NCI-H226 (cell line): ENCODE measurements at regions not wholly inside any gene's neighbourhood (a gene's known extent, or its start where the extent isn't known, plus 50 kb on each side); places are given as distances from the start of the nearest gene placed in this dataset.
A peak's percentile ranks its signal among the peaks of the same experiment; 100 is the strongest.

Source experiments
- DNase-seq: peaks from one replicate; pipeline ENCODE4 v3.0.0-alpha.2; 2015

DNA sequence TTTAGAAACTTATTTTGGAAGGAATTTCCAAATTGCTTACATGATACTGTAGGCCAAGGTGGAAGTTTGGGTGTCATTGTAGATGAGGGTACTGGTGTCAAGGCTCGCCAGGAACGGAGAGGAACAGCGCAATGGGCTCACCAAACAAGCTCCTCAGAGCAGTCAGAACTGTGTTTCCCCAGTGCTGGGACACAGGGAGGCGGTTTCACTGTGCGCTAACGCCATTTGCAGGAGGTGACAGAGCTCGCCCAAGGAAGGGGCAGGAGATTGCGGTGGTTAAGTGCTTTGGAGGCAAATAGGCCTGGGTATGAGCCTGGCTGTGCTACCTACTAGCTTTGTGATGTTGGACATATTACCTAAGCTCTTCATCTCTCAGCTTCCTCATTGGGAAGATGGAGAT lies 57.3 kb downstream of the HHEX start:
- DNase-seq, result no peak

GRCh38 chr10:92747600-92747999 lies 57.8 kb downstream of the HHEX start:
- DNase-seq, result no peak

- no peak for DNase-seq
These were observed 61.2 kb downstream of the HHEX start for GRCh38 chr10:92750791-92751533.

DNA sequence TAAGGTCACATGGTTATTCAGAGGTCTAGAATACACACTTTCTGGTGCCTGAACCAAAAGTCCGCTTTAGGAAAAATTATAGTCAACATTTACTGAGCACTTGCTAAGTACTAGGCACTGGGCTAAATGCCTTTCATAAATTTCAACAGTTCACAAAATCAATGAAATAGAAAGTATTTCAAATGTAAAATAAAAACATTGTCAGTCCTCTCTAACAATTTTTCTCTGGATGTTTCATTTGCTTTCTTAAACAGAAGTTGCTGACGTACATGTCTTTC lies 61.7 kb downstream of the HHEX start:
- no peak for DNase-seq

- DNase-seq, result no peak
These were observed 62.1 kb downstream of the HHEX start for GRCh38 chr10:92751827-92752226.

DNA sequence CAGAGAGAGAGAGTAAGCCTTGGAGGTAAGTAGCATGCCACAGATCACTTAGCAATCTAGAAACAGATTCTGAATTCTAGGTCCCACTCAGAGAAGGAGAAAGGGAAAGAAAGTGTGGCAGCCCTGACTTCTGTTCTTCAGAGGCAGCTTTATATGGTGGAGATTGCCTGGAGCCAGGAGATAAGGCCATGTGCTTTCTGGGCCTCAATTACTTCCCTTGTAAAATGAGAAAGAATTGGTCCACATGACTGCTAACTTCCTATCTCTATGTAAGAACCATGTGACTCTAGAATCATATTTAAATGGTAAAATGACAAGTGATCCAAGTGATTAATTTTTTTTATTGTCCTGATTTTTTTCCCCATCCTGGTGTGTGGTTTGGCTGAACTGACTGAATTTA lies 64.1 kb downstream of the HHEX start:
- no peak for DNase-seq

GRCh38 chr10:92755725-92756124 lies 66.0 kb downstream of the HHEX start:
- no peak for DNase-seq

DNA sequence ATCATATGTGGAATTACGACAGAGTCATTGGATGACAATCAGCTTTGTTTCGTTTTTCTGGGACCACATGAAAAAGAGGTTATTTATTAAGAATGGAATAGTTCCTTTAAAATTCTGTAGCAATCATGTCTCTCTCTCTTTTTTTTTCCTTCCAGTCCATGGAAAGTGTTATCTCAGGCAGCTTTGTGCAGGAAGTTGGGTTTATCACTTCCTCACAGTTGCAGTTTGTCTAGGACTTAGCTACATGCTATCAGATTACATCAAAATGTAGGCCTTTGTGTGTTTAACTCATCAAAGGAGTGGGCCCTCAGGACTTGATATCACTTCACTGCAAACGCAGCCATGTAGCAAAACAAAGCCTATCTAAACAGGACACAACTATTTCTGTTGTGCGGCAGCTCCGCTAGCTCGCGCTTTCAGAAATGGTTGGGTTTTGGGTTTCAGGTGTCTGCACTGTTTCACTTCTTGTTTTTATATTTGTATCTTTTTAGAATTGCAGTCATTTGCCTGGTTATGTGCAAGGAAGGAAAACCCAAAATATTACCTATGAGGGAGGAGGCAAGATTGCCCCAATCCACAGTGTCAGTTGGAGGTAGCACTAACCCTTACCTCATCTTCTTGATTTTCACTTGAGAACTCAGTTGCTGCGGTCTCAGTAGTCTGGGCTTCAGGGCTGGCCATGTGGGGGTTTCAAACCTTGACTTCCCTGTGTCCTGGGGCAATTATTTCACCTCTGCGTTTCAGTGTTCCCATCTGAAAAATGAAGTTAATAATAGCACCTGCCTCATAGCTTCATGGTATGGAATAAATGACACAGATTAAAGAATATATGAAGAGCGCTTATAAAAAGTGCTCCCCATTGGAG lies 66.7 kb downstream of the HHEX start:
- peak; percentile 28 for DNase-seq

DNA sequence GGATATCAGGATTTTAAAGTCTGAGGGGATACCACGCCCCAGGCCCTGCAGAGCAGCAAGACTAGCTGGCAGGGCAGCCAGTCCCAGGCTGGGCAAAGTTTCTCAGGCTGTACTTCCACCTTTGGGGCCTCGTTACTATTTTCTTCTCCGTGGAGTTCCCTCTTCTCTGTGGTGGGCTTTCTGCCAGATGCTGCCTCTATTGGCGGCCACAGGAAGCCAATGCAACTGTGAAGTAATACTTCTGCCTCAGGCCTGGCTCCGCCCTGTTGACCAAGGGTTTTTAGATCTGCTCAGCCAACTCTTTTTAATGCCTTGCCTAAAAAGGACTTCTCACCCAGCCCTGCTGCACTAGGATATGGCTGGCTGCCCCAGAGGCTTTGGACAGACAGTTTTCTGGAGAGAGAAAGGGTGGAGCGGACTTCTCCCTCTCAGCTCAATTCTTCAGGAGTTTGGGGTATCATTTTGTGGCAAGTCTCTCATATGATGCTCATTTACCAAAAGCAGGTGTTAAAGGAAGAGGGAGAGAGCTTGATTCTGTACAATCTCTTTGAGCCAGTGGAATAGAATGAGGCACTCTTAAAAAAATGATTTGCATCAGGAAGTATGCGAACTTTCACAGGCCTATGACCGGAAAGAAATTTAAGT lies 67.4 kb downstream of the HHEX start:
- DNase-seq, result peak; percentile 72

DNA sequence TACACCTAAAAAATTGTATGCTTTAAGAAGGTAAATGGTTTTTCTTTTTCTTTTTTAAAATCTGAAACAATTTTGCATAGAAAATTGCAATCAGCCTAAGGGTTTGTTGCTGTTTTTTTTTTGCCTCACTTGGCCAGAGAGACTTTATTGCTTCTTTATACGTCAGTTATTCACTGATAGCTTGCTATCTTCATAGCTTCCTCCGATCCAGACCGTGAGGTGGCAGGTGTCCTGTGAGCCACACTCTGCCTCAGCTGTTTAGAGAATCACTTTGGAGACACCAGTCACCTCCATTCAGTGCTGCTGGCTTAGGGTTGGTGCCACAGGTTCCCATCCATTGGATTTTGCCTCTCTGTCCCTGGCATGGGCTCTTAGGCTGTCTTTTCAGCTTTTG lies 68.0 kb downstream of the HHEX start:
- DNase-seq, result no peak

DNA sequence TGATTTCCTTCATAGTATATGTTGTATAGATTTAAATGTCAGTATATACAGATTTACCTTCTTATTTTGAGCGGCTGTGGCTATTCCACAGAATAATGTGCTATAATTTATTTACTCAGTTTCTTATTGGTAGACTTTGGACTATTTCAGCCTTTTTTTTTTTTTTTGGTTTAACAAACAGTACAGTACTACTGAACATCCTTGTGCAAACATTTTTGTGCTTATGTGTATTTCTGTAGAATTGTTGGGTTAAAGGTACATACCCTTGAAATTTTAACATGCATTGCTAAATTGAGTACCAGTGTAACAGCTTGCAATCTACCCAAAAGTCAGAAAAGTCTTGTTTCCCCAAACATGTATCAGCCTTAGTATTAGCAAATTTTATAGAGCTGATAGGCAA lies 68.8 kb downstream of the HHEX start:
- DNase-seq, result no peak

DNA sequence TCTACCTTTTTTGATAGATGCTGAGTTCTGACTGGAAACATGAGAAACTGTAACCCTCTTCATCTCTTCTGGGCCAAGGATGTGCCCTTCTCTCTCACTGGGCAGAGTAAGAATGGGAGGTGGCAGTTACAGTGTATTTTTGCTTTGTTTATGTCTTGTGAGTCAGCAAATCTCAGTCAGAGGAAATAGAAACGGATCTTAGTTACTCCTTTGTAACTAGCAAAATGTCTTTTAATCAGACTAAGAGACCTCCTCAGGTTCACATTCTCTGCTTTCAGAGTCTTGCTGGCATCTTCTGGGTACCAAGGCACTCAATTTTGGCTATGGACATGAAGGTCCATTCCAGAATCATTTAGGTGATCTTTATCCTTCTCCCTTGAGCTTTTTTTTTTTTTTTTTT lies 70.9 kb downstream of the HHEX start:
- no peak for DNase-seq

- no peak for DNase-seq
These were observed 71.8 kb downstream of the HHEX start for GRCh38 chr10:92761571-92761970.

DNA sequence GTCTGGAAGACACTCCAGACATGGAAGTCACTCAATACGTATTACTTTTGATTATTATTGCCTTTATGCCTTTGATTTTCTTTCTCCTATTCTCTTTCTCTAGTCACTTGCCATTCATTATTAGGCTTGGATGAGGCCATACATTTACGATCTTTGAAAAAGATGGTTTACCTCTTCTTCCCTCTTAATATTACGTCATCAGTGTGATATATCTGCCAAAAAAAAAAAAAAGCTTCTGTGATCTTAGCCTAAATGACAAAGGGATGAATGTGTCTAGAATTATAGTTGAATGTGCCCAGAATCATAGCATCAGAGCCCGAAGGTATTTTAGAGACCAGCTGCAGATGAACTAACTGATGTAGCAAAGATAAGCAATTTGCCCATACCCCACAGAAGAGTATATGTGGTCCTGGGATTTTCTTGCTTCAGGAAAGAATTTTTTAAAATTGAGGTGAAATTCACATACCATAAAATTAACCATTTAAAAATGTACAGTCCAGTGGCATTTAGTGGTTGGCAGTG lies 73.9 kb downstream of the HHEX start:
- no peak for DNase-seq

GRCh38 chr10:92766451-92766850 lies 76.7 kb downstream of the HHEX start:
- DNase-seq, result no peak

GRCh38 chr10:92768104-92768503 lies 78.3 kb downstream of the HHEX start:
- DNase-seq, result no peak

DNA sequence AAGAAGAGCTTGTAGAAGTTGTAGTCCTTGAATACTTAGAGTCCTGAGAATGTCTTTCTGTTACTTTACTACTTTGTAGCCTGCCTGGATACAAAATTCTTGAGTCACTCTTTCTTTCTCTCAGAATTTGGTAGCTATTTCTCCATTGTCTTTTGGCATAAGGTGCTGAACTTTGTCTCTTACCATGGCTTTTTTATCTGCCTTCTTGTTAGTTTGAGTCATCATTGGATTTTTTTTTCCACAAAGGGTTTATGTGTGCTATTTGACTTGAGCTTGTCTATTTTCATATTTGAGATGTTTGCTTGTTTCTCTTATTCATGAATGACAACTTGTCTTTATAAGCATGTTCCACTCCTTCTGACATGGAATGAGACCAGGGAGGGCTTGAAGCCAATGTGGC lies 74.5 kb upstream of the EXOC6 start:
- peak; percentile 8 for DNase-seq

DNA sequence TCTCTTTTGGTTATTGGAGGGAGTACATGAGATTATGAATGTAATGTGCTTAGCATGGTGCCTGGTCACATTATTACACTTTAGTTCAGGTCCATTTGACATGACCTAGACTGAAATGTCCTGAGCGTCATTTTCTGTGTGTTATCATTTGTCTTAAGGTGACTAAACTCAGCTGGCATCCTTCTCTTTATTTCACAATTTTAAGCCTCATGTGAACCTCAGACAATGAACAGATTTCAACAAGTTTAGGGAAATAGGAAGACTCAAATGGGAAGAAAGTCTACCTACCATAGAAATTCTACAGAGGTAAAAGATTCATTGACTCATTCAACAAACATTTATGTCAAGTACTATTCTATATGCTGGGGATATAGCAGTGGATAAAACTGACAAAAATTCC lies 70.2 kb upstream of the EXOC6 start:
- no peak for DNase-seq

GRCh38 chr10:92785118-92785517 lies 63.2 kb upstream of the EXOC6 start:
- no peak for DNase-seq

DNA sequence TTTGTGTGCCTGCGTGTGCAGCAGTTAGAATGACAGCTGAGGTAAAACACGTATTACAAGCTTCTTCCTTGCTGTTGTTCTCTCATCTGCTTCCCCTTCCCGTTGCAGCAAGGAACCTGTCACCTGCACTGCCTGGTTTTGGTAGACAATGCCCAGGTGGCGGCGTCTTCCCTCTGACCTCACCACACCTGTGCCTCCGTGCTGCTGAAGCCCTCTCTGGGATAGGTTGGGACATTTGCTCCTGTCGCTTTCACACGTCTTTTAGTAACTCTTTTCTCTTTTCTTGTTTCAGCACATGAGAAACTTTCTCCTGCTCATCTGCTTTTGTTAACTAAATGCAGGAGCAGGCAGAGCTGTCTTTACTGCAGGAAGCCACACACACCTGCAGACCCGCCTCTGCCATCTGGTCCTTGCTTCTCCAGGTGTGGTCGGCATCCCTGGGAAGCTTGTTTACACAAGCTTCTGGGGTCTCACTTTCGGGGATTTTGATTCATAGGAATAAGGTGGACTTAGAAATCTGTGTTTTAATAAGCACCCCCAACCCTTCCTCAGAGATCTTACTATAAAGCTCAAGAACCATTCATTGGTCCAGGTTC lies 60.7 kb upstream of the EXOC6 start:
- no peak for DNase-seq

DNA sequence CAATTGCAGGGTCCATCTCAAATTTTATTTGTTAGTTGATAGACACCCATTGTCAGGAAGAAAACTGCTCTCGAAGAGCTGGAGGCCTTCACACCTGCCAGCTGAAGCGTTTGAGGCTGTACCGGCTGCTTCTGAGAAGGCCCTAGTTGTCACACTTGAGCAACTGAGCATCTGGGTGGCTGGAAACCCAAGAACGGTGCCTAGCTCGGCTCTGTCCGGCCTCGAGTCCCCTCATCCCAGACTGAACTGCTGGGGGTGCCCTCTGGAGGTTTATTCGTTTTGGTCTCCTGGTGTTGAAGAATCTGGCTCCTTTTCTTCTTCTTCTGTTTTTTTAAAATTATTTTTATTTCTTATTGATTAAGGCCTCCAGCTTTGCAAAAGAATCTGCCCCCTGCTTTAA lies 59.3 kb upstream of the EXOC6 start:
- DNase-seq, result no peak

- no peak for DNase-seq
These were observed 58.5 kb upstream of the EXOC6 start for GRCh38 chr10:92789786-92790185.

DNA sequence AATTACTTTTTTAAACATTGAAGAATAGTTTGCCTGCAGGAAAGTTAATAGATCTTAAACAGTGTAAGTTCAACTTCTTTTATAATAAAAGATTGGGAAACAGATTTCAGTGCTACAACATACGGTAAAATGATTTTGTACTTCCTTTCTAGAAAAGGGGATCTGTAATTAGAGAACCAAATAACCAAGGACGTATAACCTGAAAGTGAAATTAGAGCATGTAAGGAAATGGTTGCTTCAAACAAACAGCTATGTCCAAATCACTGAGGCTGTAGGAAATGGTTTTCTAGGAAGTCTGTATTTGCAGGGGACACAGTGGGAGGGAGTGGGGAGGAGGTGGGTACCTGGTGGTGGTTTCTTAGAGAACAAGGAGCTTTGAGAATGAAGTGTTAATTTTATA lies 57.9 kb upstream of the EXOC6 start:
- DNase-seq, result no peak

GRCh38 chr10:92792661-92793060 lies 55.7 kb upstream of the EXOC6 start:
- no peak for DNase-seq
